HAP-1 (cell line): ENCODE measurements at regions not wholly inside any gene's neighbourhood (a gene's known extent, or its start where the extent isn't known, plus 50 kb on each side); places are given as distances from the start of the nearest gene placed in this dataset.
"Not testable (repeated sequence)": the region's sequence is repeated elsewhere in the genome, so short reads cannot be mapped to it uniquely, and the experiment has no call there.

Experiments used
- DNase-seq, 2 experiments: peaks; one replicate each; pipeline ENCODE4 v3.0.0-alpha.2; 2016 to 2020; ENCODE audit warnings: low spot score in 2 of 2
- H3K27me3 ChIP-seq: fragments of 250-450 bp; sonication (Bioruptor Pico); 2 replicates; pipeline ENCODE4 v1.5.1; 2020; ENCODE audit warnings: low read depth, mild to moderate bottlenecking, moderate library complexity
- H3K36me3 ChIP-seq: fragments of 250-450 bp; sonication (Bioruptor Pico); replicated peaks from 2 replicates; pipeline ENCODE4 v1.5.1; 2020; ENCODE audit warnings: mild to moderate bottlenecking
- H3K4me1 ChIP-seq: fragments of 250-450 bp; sonication (Bioruptor Pico); 2 replicates; pipeline ENCODE4 v1.5.1; 2020; ENCODE audit warnings: mild to moderate bottlenecking
- H3K4me3 ChIP-seq: fragments of 250-450 bp; sonication (Bioruptor Pico); 2 replicates; pipeline ENCODE4 v1.5.1; 2020; ENCODE audit warnings: mild to moderate bottlenecking, moderate library complexity
- H3K9me3 ChIP-seq: fragments of 250-450 bp; sonication (Bioruptor Pico); 2 replicates; pipeline ENCODE4 v1.5.1; 2020; ENCODE audit warnings: mild to moderate bottlenecking, moderate library complexity
- in situ Hi-C: fragments of 300-500 bp; cut with MboI; formaldehyde crosslinking; loops from 3 replicates; pipeline ENCODE4 v1.14.3; 2020; ENCODE audit warnings: low sequenced_read_pairs, inconsistent platforms, mixed read lengths

- H3K27me3 ChIP-seq = no peaks in the 10 kb centered on the region
- DNase-seq = no peak
- no peaks in the 10 kb centered on the region for H3K9me3 ChIP-seq
- H3K4me1 ChIP-seq = no peaks in the 10 kb centered on the region; the same call in 1 of the 2 replicates
- H3K36me3 ChIP-seq = no peaks in the 10 kb centered on the region
- no peak overlapping the region for H3K4me3 ChIP-seq
- in situ Hi-C loops = no loop called here
These were observed 75.4 kb upstream of the SLC45A1 start for GRCh38 chr1:8242498-8242897.

- H3K4me3 ChIP-seq = no peak overlapping the region
- H3K4me1 ChIP-seq = no peaks in the 10 kb centered on the region; the same call in 1 of the 2 replicates
- no peak for DNase-seq
- in situ Hi-C loops = no loop called here
- H3K27me3 ChIP-seq = no peaks in the 10 kb centered on the region
- H3K9me3 ChIP-seq = no peaks in the 10 kb centered on the region
- no peaks in the 10 kb centered on the region for H3K36me3 ChIP-seq
These were observed 76.4 kb upstream of the SLC45A1 start for GRCh38 chr1:8241417-8242014.

GRCh38 chr1:8239306-8240023, 78.4 kb upstream of the SLC45A1 start:
- H3K27me3 ChIP-seq = no peaks in the 10 kb centered on the region
- in situ Hi-C loops = no loop called here
- H3K9me3 ChIP-seq = no peaks in the 10 kb centered on the region
- no peaks in the 10 kb centered on the region for H3K36me3 ChIP-seq
- H3K4me3 ChIP-seq = no peak overlapping the region
- no peaks in the 10 kb centered on the region; the same call in 1 of the 2 replicates for H3K4me1 ChIP-seq
- DNase-seq = peak in 1 of 2 experiments; percentile 44

GRCh38 chr1:8239039-8239305, 78.9 kb upstream of the SLC45A1 start:
- DNase-seq = no peak
- H3K36me3 ChIP-seq = no peaks in the 10 kb centered on the region
- no peaks in the 10 kb centered on the region for H3K9me3 ChIP-seq
- H3K4me3 ChIP-seq = no peak overlapping the region
- in situ Hi-C loops = no loop called here
- H3K4me1 ChIP-seq = no peaks in the 10 kb centered on the region; the same call in 1 of the 2 replicates
- H3K27me3 ChIP-seq = no peaks in the 10 kb centered on the region

GRCh38 chr1:8238141-8239038, 79.5 kb upstream of the SLC45A1 start:
- no peak for DNase-seq
- no peak overlapping the region for H3K4me3 ChIP-seq

GRCh38 chr1:8232036-8232757, 85.7 kb upstream of the SLC45A1 start:
- Histone ChIP-seq H3K9me3 (no peaks in the 10 kb centered on the region; the same call in 1 of the 2 replicates), H3K27me3 (peaks cover 4% of the 10 kb centered on the region; the same call in 1 of the 2 replicates), H3K4me3 (no peak overlapping the region), H3K36me3 (no peaks in the 10 kb centered on the region), H3K4me1 (no peaks in the 10 kb centered on the region)
- in situ Hi-C loops = no loop called here
- DNase-seq = no peak

More at GRCh38 chr1:8238141-8239038, 79.5 kb upstream of the SLC45A1 start:
- H3K36me3 ChIP-seq = no peaks in the 10 kb centered on the region
- no peaks in the 10 kb centered on the region for H3K9me3 ChIP-seq
- H3K4me1 ChIP-seq = no peaks in the 10 kb centered on the region; the same call in 1 of the 2 replicates
- H3K27me3 ChIP-seq = no peaks in the 10 kb centered on the region
- in situ Hi-C loops = no loop called here

- Histone ChIP-seq H3K36me3 (no peaks in the 10 kb centered on the region), H3K4me3 (no peak overlapping the region), H3K27me3 (peaks cover 4% of the 10 kb centered on the region; the same call in 1 of the 2 replicates), H3K9me3 (no peaks in the 10 kb centered on the region; the same call in 1 of the 2 replicates), H3K4me1 (no peaks in the 10 kb centered on the region)
- in situ Hi-C loops = no loop called here
- DNase-seq = no peak
These were observed 87.7 kb upstream of the SLC45A1 start for GRCh38 chr1:8230292-8230621.

- DNase-seq = no peak
- H3K36me3 ChIP-seq = no peaks in the 10 kb centered on the region
- no peak overlapping the region for H3K4me3 ChIP-seq
- H3K9me3 ChIP-seq = no peaks in the 10 kb centered on the region; the same call in 1 of the 2 replicates
- in situ Hi-C loops = no loop called here
- no peaks in the 10 kb centered on the region for H3K4me1 ChIP-seq
- peaks cover 4% of the 10 kb centered on the region; the same call in 1 of the 2 replicates for H3K27me3 ChIP-seq
These were observed 89.7 kb upstream of the SLC45A1 start for GRCh38 chr1:8228253-8228652.

- H3K4me1 ChIP-seq, DNase-seq, in situ Hi-C loops, H3K9me3 ChIP-seq, H3K36me3 ChIP-seq, H3K4me3 ChIP-seq, H3K27me3 ChIP-seq: not testable (repeated sequence)
These were observed 90.2 kb upstream of the SLC45A1 start for GRCh38 chr1:8227674-8228073.

- DNase-seq = no peak
- in situ Hi-C loops = no loop called here
- Histone ChIP-seq H3K9me3 (no peaks in the 10 kb centered on the region; the same call in 1 of the 2 replicates), H3K27me3 (peaks cover 2% of the 10 kb centered on the region; the same call in 1 of the 2 replicates), H3K4me1 (no peaks in the 10 kb centered on the region), H3K4me3 (no peak overlapping the region), H3K36me3 (no peaks in the 10 kb centered on the region)
These were observed 91.2 kb upstream of the SLC45A1 start for GRCh38 chr1:8226747-8227146.

- H3K9me3 ChIP-seq, in situ Hi-C loops, H3K27me3 ChIP-seq, H3K4me1 ChIP-seq, DNase-seq, H3K4me3 ChIP-seq, H3K36me3 ChIP-seq: not testable (repeated sequence)
These were observed 91.9 kb upstream of the SLC45A1 start for GRCh38 chr1:8226024-8226423.

GRCh38 chr1:8223526-8223925, 94.4 kb upstream of the SLC45A1 start:
- no peak for DNase-seq
- H3K4me1 ChIP-seq = no peaks in the 10 kb centered on the region
- H3K36me3 ChIP-seq = no peaks in the 10 kb centered on the region
- no peaks in the 10 kb centered on the region for H3K27me3 ChIP-seq
- in situ Hi-C loops = no loop called here
- H3K9me3 ChIP-seq = no peaks in the 10 kb centered on the region; the same call in 1 of the 2 replicates
- no peak overlapping the region for H3K4me3 ChIP-seq

- in situ Hi-C loops = no loop called here
- Histone ChIP-seq H3K4me3 (no peak overlapping the region), H3K9me3 (no peaks in the 10 kb centered on the region; the same call in 1 of the 2 replicates), H3K4me1 (no peaks in the 10 kb centered on the region), H3K27me3 (no peaks in the 10 kb centered on the region), H3K36me3 (no peaks in the 10 kb centered on the region)
- no peak for DNase-seq
These were observed 95.1 kb upstream of the SLC45A1 start for GRCh38 chr1:8222789-8223188.
